Neural progenitor cell (in vitro differentiated cells): ENCODE measurements at regions not wholly inside any gene's neighbourhood (a gene's known extent, or its start where the extent isn't known, plus 50 kb on each side); places are given as distances from the start of the nearest gene placed in this dataset.

Experiments used
- DNase-seq: peaks from one replicate; pipeline ENCODE4 v3.0.0-alpha.2; 2016; ENCODE audit warnings: low spot score
- H2AFZ ChIP-seq: fragments of 200-600 bp; sonication (generic); replicated peaks from 2 replicates; pipeline ENCODE4 v1.6.1; 2016; ENCODE audit warnings: antibody characterized with exemption
- H3F3A ChIP-seq: fragments of 200-600 bp; sonication (generic); 2 replicates; pipeline ENCODE4 v1.6.1; 2016; ENCODE audit warnings: antibody characterized with exemption, low read depth
- H3K27ac ChIP-seq: fragments of 200-600 bp; sonication (generic); 2 replicates; pipeline ENCODE4 v1.5.1; 2016; ENCODE audit warnings: mild to moderate bottlenecking
- H3K27me3 ChIP-seq: fragments of 200-600 bp; sonication (generic); 2 replicates; pipeline ENCODE4 v1.6.1; 2016; ENCODE audit warnings: mild to moderate bottlenecking, moderate library complexity
- H3K36me3 ChIP-seq: fragments of 200-600 bp; sonication (generic); 2 replicates; pipeline ENCODE4 v1.5.1; 2016
- H3K4me1 ChIP-seq: fragments of 200-600 bp; sonication (generic); 2 replicates; pipeline ENCODE4 v1.6.1; 2016; ENCODE audit warnings: mixed run types
- H3K4me2 ChIP-seq: fragments of 200-600 bp; sonication (generic); 2 replicates; pipeline ENCODE4 v1.6.1; 2016
- H3K4me3 ChIP-seq: fragments of 200-600 bp; sonication (generic); 2 replicates; pipeline ENCODE4 v1.5.1; 2016
- H3K79me2 ChIP-seq: fragments of 200-600 bp; sonication (generic); 2 replicates; pipeline ENCODE4 v1.6.1; 2016; ENCODE audit warnings: low read depth
- H3K9ac ChIP-seq: fragments of 200-600 bp; sonication (generic); 2 replicates; pipeline ENCODE4 v1.6.1; 2016
- H3K9me3 ChIP-seq: fragments of 200-600 bp; sonication (generic); 2 replicates; pipeline ENCODE4 v1.5.1; 2016; ENCODE audit warnings: low read depth
- H4K20me1 ChIP-seq: fragments of 200-600 bp; sonication (generic); 2 replicates; pipeline ENCODE4 v1.6.1; 2016; ENCODE audit warnings: low read depth
- H3K27ac Mint-ChIP-seq: 3 replicates; pipeline ENCODE4 v1.8.0; 2021; ENCODE audit warnings: mixed read lengths
- H3K27me3 Mint-ChIP-seq: 2 replicates; pipeline ENCODE4 v1.8.0; 2022; ENCODE audit warnings: low read depth, mild to moderate bottlenecking, inconsistent platforms, moderate library complexity, mixed read lengths; ENCODE audit not compliant: insufficient read depth
- H3K36me3 Mint-ChIP-seq: 3 replicates; pipeline ENCODE4 v1.8.0; 2021; ENCODE audit warnings: mixed read lengths
- H3K4me1 Mint-ChIP-seq: 3 replicates; pipeline ENCODE4 v1.8.0; 2021; ENCODE audit warnings: mixed read lengths
- H3K4me3 Mint-ChIP-seq: 3 replicates; pipeline ENCODE4 v1.8.0; 2021; ENCODE audit warnings: mild to moderate bottlenecking, moderate library complexity, mixed read lengths
- H3K9me3 Mint-ChIP-seq: 3 replicates; pipeline ENCODE4 v1.8.0; 2020; ENCODE audit warnings: mixed read lengths
- CTCF ChIP-seq: fragments of 200-600 bp; sonication (generic); IDR thresholded peaks from 2 replicates; pipeline ENCODE4 v1.5.1; 2017; ENCODE audit warnings: antibody characterized with exemption, mild to moderate bottlenecking
- EZH2 ChIP-seq: fragments of 200-600 bp; sonication (generic); IDR thresholded peaks from 2 replicates; pipeline ENCODE4 v1.6.1; 2017; ENCODE audit warnings: antibody characterized with exemption, mild to moderate bottlenecking, moderate library complexity
- EZH2phosphoT487 ChIP-seq: fragments of 200-600 bp; sonication (generic); IDR thresholded peaks from 2 replicates; pipeline ENCODE4 v1.6.1; 2017; ENCODE audit warnings: antibody characterized with exemption

DNA sequence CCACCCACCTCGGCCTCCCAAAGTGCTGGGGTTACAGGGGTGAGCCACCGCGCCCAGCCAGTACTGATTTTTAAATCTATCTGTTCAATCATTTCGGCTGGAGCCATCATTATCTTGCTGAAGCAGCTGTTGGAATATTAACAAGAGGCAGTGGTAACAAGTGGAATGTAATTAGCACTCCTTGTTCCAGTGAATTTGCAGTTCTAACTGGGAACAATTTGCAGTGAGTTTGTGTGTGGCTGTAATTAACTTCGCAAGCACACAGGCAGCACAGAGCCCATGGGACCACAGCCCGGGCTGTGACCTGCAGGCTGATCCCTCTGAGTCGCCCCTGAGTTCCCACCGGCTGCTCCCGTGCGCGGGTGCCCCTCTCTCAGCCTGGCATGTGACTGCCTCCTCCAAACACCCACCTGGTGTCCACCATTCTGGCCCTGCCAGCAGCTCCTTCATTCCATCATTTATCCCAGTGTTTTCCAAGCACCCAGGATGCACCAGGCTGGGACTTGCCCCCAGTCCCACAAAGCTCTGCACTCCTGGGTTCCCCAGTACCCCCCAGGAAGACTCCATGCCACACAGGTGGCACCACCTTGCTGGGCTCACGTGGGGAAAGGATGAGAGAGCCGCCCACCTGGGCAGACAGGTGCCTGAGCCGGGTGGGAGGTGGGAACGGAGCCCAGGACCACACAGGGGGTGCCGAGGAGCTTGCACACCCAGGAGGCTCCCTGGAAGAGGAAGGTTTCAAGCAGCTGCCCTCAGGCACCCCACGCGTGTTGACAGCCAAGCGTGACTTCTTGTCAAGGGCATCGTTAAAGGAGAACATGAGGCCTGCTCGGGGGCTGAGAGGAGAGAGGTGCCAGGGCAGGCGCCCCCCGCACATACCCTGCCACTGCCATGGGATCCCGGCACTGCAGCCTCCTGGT is 75.2 kb downstream of the YTHDF1 start:
- Histone ChIP-seq H3K9me3 (no peaks in the 10 kb centered on the region), H3K27ac (no peak overlapping the region), H3K36me3 (no peaks in the 10 kb centered on the region), H3F3A (no peaks in the 10 kb centered on the region), H2AFZ (no peak overlapping the region), H3K79me2 (no peaks in the 10 kb centered on the region), H3K4me3 (no peak overlapping the region), H3K4me2 (no peak overlapping the region), H3K27me3 (no peaks in the 10 kb centered on the region), H3K4me1 (peaks cover 6% of the 10 kb centered on the region), H3K9ac (no peak overlapping the region), H4K20me1 (no peaks in the 10 kb centered on the region)
- H3K9me3 Mint-ChIP-seq: no peaks in the 10 kb centered on the region
- TF ChIP-seq EZH2phosphoT487 (no peak), EZH2 (no peak), CTCF (no peak)
- H3K36me3 Mint-ChIP-seq: no peaks in the 10 kb centered on the region
- H3K27me3 Mint-ChIP-seq: no peaks in the 10 kb centered on the region
- no peak overlapping the region for H3K4me3 Mint-ChIP-seq
- no peak overlapping the region for H3K27ac Mint-ChIP-seq
- DNase-seq: no peak
- H3K4me1 Mint-ChIP-seq: peaks cover 3% of the 10 kb centered on the region

DNA sequence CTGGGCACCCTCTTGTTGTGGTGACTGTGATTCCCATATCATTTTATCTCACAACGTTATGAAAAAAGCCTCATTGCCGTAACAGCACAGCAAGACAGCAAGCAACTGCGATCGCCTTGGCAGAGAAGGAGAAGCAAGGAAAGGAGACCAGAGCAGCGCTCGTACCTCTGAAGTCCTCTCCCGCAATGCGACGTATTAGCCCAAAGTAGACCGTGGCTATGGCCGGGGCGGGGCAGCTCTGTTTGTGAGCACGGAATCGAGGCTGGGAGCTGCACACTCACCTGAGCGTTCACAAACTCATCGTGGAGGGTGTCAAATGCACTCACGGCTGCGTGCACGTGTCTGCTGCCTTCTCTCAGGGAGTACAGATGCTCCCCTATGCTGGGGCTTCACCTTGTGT is 76.1 kb downstream of the YTHDF1 start:
- no peak overlapping the region for H3K27ac Mint-ChIP-seq
- no peaks in the 10 kb centered on the region for H3K9me3 Mint-ChIP-seq

GRCh38 chr20:63139356-63139755 is 76.6 kb downstream of the YTHDF1 start:
- Histone ChIP-seq H3K27me3 (no peaks in the 10 kb centered on the region), H3K36me3 (no peaks in the 10 kb centered on the region), H3F3A (no peaks in the 10 kb centered on the region), H4K20me1 (no peaks in the 10 kb centered on the region), H3K79me2 (no peaks in the 10 kb centered on the region), H3K4me2 (no peak overlapping the region), H3K4me1 (no peaks in the 10 kb centered on the region), H2AFZ (no peak overlapping the region), H3K27ac (no peak overlapping the region), H3K4me3 (no peak overlapping the region), H3K9me3 (no peaks in the 10 kb centered on the region), H3K9ac (no peak overlapping the region)
- Mint-ChIP-seq H3K9me3 (no peaks in the 10 kb centered on the region), H3K4me1 (peaks cover 3% of the 10 kb centered on the region), H3K36me3 (no peaks in the 10 kb centered on the region), H3K27ac (no peak overlapping the region), H3K27me3 (no peaks in the 10 kb centered on the region), H3K4me3 (no peak overlapping the region)
- DNase-seq: no peak
- no peak for TF ChIP-seq CTCF
- TF ChIP-seq EZH2: no peak
- TF ChIP-seq EZH2phosphoT487: no peak

More for the DNA sequence above, 76.1 kb downstream of the YTHDF1 start:
- H3K9me3 ChIP-seq: no peaks in the 10 kb centered on the region
- DNase-seq: no peak
- Mint-ChIP-seq H3K27me3 (no peaks in the 10 kb centered on the region), H3K4me1 (peaks cover 3% of the 10 kb centered on the region), H3K4me3 (no peak overlapping the region), H3K36me3 (no peaks in the 10 kb centered on the region)
- no peak overlapping the region for H3K4me3 ChIP-seq
- H3K4me1 ChIP-seq: no peaks in the 10 kb centered on the region
- no peak overlapping the region for H3K27ac ChIP-seq
- H3F3A ChIP-seq: no peaks in the 10 kb centered on the region
- no peak overlapping the region for H3K4me2 ChIP-seq
- TF ChIP-seq EZH2: no peak
- no peak for TF ChIP-seq EZH2phosphoT487
- no peak for TF ChIP-seq CTCF
- no peaks in the 10 kb centered on the region for H3K27me3 ChIP-seq
- H3K79me2 ChIP-seq: no peaks in the 10 kb centered on the region
- no peaks in the 10 kb centered on the region for H3K36me3 ChIP-seq
- no peak overlapping the region for H3K9ac ChIP-seq
- no peaks in the 10 kb centered on the region for H4K20me1 ChIP-seq
- H2AFZ ChIP-seq: no peak overlapping the region
